Stomach (tissue), 4 donors: ENCODE measurements at regions not wholly inside any gene's neighbourhood (a gene's known extent, or its start where the extent isn't known, plus 50 kb on each side); places are given as distances from the start of the nearest gene placed in this dataset.

ENCODE experiments used
- POLR2A ChIP-seq, 4 donors: fragments of 450-650 bp; IDR thresholded peaks; one replicate each; pipeline ENCODE4 v1.6.1; 2016; ENCODE audit warnings: antibody characterized with exemption in 4 of 4, control low read depth in 2 of 4, mild to moderate bottlenecking in 1 of 4, moderate library complexity in 1 of 4
- TF ChIP-seq, protein P1 (sequence below), 7 experiments: fragments of 450-650 bp in 4 of 7; fragments of 200-600 bp in 3 of 7; sonication (generic) in 3 of 7; IDR thresholded peaks; one replicate each; pipeline ENCODE4 v1.5.1; 2016 to 2019; ENCODE audit warnings: antibody characterized with exemption in 7 of 7, control low read depth in 2 of 7, mild to moderate bottlenecking in 1 of 7

- TF ChIP-seq POLR2A (IDR thresholded peaks at IDR 0.05) = no peak
- TF ChIP-seq, protein P1, sequence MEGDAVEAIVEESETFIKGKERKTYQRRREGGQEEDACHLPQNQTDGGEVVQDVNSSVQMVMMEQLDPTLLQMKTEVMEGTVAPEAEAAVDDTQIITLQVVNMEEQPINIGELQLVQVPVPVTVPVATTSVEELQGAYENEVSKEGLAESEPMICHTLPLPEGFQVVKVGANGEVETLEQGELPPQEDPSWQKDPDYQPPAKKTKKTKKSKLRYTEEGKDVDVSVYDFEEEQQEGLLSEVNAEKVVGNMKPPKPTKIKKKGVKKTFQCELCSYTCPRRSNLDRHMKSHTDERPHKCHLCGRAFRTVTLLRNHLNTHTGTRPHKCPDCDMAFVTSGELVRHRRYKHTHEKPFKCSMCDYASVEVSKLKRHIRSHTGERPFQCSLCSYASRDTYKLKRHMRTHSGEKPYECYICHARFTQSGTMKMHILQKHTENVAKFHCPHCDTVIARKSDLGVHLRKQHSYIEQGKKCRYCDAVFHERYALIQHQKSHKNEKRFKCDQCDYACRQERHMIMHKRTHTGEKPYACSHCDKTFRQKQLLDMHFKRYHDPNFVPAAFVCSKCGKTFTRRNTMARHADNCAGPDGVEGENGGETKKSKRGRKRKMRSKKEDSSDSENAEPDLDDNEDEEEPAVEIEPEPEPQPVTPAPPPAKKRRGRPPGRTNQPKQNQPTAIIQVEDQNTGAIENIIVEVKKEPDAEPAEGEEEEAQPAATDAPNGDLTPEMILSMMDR (IDR thresholded peaks at IDR 0.05) = no peak
These were observed 219.1 kb downstream of the FGF13 start for GRCh38 chrX:138492371-138492770.
